HG03095 (cell line): ENCODE measurements at regions not wholly inside any gene's neighbourhood (a gene's known extent, or its start where the extent isn't known, plus 50 kb on each side); places are given as distances from the start of the nearest gene placed in this dataset.
"Not testable (repeated sequence)": the region's sequence is repeated elsewhere in the genome, so short reads cannot be mapped to it uniquely, and the experiment has no call there.

Source experiments
- ATAC-seq: cut with Tn5 transposase; IDR thresholded peaks from one replicate; pipeline ENCODE4 v1.9.1; 2021; ENCODE audit warnings: moderate library complexity; ENCODE audit not compliant: unreplicated experiment

DNA sequence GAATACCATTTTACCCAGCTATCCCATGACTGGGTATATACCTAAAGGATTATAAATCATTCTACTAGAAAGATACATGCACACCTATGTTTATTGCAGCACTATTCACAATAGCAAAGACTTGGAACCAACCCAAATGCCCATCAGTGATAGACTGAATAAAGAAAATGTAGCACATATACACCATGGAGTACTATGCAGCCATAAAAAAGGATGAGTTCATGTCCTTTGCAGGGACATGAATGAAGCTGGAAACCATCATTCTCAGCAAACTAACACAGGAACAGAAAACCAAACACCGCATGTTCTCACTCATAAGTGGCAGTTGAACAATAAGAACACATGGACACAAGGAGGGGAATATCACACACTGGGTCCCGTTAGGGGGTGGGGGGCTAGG is 191.9 kb upstream of the POU5F2 start:
- ATAC-seq: not testable (repeated sequence)

- ATAC-seq: no peak
Observed at GRCh38 chr5:93930098-93930497, 188.7 kb upstream of the POU5F2 start.

- ATAC-seq: no peak
Observed at GRCh38 chr5:93929131-93929530, 187.7 kb upstream of the POU5F2 start.

GRCh38 chr5:93926831-93927620 is 185.6 kb upstream of the POU5F2 start:
- ATAC-seq: no peak

GRCh38 chr5:93925321-93925720 is 183.9 kb upstream of the POU5F2 start:
- no peak for ATAC-seq

GRCh38 chr5:93924628-93925027 is 183.2 kb upstream of the POU5F2 start:
- no peak for ATAC-seq

- no peak for ATAC-seq
Observed at GRCh38 chr5:93922551-93922950, 181.2 kb upstream of the POU5F2 start.

GRCh38 chr5:93921001-93921400 is 179.6 kb upstream of the POU5F2 start:
- no peak for ATAC-seq

DNA sequence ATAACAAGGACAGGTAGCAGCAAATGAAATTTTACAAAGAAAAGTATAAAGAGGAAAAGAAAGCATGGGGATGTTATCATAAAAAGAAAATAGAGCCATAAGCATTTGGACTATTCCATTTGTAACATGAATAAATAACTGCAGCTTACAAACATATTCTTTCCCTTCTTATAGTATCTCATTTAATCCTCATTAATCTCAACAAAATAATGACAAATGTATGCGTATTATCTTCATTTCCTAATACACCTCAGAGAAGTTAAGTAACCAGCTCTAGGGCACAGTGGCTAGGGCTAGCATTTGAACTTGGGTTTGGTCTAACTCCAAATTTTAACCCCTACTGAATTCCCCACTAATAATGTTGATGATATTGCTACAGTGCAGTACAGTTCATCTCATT is 175.5 kb upstream of the POU5F2 start:
- no peak for ATAC-seq

DNA sequence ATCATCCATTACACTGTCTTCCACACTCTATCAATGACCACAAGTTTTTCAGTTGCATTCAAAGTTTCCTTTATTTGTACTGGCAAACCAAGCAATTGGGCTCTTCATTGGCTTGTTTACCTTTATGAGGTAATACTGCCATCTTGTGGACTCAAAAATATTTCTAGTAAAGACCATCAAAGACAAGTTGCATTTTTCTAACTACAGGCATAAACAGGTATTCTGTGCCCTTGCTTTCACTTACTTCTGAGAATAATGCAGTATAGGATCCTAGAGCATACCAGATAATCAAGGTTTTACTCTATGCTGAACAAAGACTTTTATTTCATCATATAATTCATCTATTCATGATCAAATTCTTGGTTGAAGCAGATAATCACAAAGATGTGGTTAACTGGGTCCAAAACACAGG is 173.7 kb upstream of the POU5F2 start:
- ATAC-seq: no peak

- ATAC-seq: no peak
Observed at GRCh38 chr5:93911609-93912008, 170.2 kb upstream of the POU5F2 start.

- ATAC-seq: no peak
Observed at GRCh38 chr5:93909356-93909755, 168.0 kb upstream of the POU5F2 start.

GRCh38 chr5:93904917-93905316 is 163.5 kb upstream of the POU5F2 start:
- ATAC-seq: no peak

GRCh38 chr5:93902288-93902687 is 160.9 kb upstream of the POU5F2 start:
- ATAC-seq: no peak

GRCh38 chr5:93899026-93899600 is 157.7 kb upstream of the POU5F2 start:
- ATAC-seq: peak; percentile 77

DNA sequence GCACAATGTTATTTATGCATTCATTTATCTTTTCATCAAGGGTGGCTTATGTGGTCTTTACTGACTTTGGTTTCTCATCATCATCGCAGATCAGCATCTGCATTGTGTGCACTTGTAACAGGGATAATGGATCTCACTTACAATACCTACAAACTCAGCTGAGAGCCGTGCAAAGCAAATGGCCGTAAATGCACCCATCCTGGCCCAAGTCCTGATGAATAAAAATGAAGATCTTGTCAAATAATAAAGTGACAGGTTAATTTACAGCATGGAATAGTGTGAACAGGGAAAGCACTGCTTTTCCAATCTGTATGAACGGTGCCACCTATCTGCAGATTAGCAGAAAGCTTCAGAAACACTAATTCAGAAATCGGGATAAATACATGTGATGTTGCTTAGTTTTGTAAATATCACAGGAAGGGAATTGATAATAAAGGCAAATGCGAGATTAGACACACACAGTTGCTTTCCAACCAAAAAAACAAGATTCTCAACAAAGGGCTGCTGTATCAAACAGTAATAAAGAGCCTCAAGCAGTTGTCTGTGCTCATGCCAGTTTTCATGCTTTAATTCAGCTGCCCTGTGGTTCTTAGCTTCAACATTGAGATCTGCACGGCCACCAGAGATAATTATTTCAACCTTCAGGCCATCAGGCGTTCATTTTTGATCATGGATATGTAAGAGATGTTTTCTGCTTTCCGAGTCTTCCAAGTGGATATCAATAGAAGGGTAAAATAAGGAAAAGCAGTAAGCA is 153.4 kb upstream of the POU5F2 start:
- ATAC-seq: no peak

- ATAC-seq: no peak
Observed at GRCh38 chr5:93893075-93893474, 151.7 kb upstream of the POU5F2 start.

DNA sequence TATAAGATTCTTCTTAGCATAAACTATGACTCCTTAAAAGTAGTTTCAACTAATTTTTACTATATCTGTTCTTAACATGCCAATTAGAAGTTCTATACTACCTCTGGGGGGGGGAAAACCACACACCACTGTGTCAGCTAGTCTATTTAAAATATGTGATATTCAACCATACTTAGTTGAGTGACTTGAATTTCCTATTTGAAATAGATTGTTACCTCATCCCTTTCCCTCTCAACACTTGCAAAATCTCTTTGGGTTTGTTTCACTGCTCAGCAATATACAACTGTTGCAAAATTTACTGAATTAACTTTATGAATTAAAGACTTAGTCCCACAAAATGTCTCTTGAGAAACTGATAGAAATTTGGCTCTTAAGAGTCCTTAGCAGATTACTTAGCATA is 151.1 kb upstream of the POU5F2 start:
- no peak for ATAC-seq

- no peak for ATAC-seq
Observed at GRCh38 chr5:93891491-93892480, 150.4 kb upstream of the POU5F2 start.

GRCh38 chr5:93890657-93891056 is 149.3 kb upstream of the POU5F2 start:
- ATAC-seq: no peak

DNA sequence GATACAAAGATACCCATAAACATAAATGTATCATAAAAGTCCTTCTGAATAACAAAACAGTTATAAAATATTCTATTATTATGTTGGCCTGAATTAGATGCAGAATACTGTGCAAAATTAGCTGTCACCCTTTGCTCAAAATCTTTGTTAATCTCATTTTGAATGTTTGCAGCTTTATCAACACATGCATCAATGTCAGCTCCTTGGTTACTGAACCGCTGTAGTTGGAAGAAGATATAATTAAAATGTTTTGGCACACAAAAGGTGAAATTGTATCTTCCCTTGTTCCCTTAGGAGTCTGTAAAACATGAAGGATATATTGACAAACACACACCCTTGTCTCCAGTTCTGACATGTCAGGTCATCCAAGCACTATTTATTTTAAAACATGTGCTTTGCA is 146.3 kb upstream of the POU5F2 start:
- no peak for ATAC-seq
